ENCODE measurements at regions not wholly inside any gene's neighbourhood (a gene's known extent, or its start where the extent isn't known, plus 50 kb on each side); places are given as distances from the start of the nearest gene placed in this dataset.

GRCh38 chr2:146321175-146321574 lies 1523.7 kb upstream of the ACVR2A start:
- DNase-seq = peak; percentile 24

- peak; percentile 61 for DNase-seq
Measured at GRCh38 chr2:146317959-146318358, 1526.9 kb upstream of the ACVR2A start.

GRCh38 chr2:146312899-146313298 lies 1531.9 kb upstream of the ACVR2A start:
- peak; percentile 59 for DNase-seq

- no peak for DNase-seq
Measured at GRCh38 chr2:146305164-146305563, 1539.7 kb upstream of the ACVR2A start.

- no peak for DNase-seq
Measured at GRCh38 chr2:146301287-146301686, 1543.5 kb upstream of the ACVR2A start.

- DNase-seq = no peak
Measured at GRCh38 chr2:146295080-146295670, 1549.7 kb upstream of the ACVR2A start.

- no peak for DNase-seq
Measured at GRCh38 chr2:146287281-146287680, 1557.5 kb upstream of the ACVR2A start.

GRCh38 chr2:146278881-146279280 lies 1565.9 kb upstream of the ACVR2A start:
- no peak for DNase-seq

GRCh38 chr2:146271131-146271831 lies 1573.5 kb upstream of the ACVR2A start:
- DNase-seq = no peak

- no peak for DNase-seq
Measured at GRCh38 chr2:146270618-146271017, 1574.2 kb upstream of the ACVR2A start.

GRCh38 chr2:146267093-146267492 lies 1577.7 kb upstream of the ACVR2A start:
- no peak for DNase-seq

GRCh38 chr2:146265656-146266055 lies 1579.2 kb upstream of the ACVR2A start:
- no peak for DNase-seq

- no peak for DNase-seq
Measured at GRCh38 chr2:146262606-146263005, 1582.2 kb upstream of the ACVR2A start.

GRCh38 chr2:146260551-146260950 lies 1584.3 kb upstream of the ACVR2A start:
- DNase-seq = no peak

GRCh38 chr2:146259816-146260215 lies 1585.0 kb upstream of the ACVR2A start:
- no peak for DNase-seq

GRCh38 chr2:146258071-146258470 lies 1586.8 kb upstream of the ACVR2A start:
- DNase-seq = no peak

- no peak for DNase-seq
Measured at GRCh38 chr2:146252119-146252518, 1592.7 kb upstream of the ACVR2A start.

GRCh38 chr2:146251328-146251727 lies 1593.5 kb upstream of the ACVR2A start:
- no peak for DNase-seq

- DNase-seq = no peak
Measured at GRCh38 chr2:146246736-146247523, 1597.9 kb upstream of the ACVR2A start.

GRCh38 chr2:146246002-146246735 lies 1598.7 kb upstream of the ACVR2A start:
- DNase-seq = peak; percentile 73

- no peak for DNase-seq
Measured at GRCh38 chr2:146244830-146245229, 1600.0 kb upstream of the ACVR2A start.

- DNase-seq = no peak
Measured at GRCh38 chr2:146244131-146244530, 1600.7 kb upstream of the ACVR2A start.

GRCh38 chr2:146241023-146241422 lies 1603.8 kb upstream of the ACVR2A start:
- no peak for DNase-seq

Measured in EL (cell line).